ENCODE measurements at regions not wholly inside any gene's neighbourhood (a gene's known extent, or its start where the extent isn't known, plus 50 kb on each side); places are given as distances from the start of the nearest gene placed in this dataset.

DNA sequence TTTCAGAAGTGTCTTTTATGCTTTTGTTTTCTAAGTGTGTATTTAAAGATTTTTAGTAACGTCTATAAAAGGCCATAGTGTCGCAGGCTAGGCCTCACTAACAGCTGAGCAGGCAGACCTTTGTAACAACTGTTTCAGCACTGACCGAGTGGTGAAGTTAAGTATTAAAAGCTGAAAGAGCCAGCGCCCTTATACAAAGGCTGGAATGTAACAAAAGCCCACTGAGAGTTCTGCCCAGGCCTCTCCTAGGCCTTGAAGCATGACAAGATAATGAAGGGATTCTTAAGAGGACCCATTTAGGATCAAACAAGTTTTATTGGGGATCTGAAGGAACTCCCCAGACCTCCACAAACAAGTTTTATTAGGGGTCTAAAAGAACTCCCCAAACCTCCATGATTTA lies 722.5 kb upstream of the PRKX start:
- H3K4me3 ChIP-seq (ENCODE audit: low read depth, low read length, poor library complexity, severe bottlenecking), result no peak overlapping the region
- no peak overlapping the region for H3K4me2 ChIP-seq (ENCODE audit: low read length)
- no peaks in the 10 kb centered on the region for H3K79me2 ChIP-seq (ENCODE audit: insufficient read depth, low read length)
- no peaks in the 10 kb centered on the region for H3K27me3 ChIP-seq (ENCODE audit: insufficient read depth, low read length)
- no peaks in the 10 kb centered on the region for H3F3A ChIP-seq (ENCODE audit: insufficient read depth, low read length)
- H2AFZ ChIP-seq (ENCODE audit: low read length), result no peak overlapping the region
- H4K20me1 ChIP-seq (ENCODE audit: insufficient read depth, low read length), result no peaks in the 10 kb centered on the region
- H3K9me2 ChIP-seq (ENCODE audit: low read depth, low read length), result no peaks in the 10 kb centered on the region
- no peak for TF ChIP-seq EZH2 (IDR thresholded peaks at IDR 0.05; ENCODE audit: borderline replicate concordance, low read length)
- TF ChIP-seq, protein P1, sequence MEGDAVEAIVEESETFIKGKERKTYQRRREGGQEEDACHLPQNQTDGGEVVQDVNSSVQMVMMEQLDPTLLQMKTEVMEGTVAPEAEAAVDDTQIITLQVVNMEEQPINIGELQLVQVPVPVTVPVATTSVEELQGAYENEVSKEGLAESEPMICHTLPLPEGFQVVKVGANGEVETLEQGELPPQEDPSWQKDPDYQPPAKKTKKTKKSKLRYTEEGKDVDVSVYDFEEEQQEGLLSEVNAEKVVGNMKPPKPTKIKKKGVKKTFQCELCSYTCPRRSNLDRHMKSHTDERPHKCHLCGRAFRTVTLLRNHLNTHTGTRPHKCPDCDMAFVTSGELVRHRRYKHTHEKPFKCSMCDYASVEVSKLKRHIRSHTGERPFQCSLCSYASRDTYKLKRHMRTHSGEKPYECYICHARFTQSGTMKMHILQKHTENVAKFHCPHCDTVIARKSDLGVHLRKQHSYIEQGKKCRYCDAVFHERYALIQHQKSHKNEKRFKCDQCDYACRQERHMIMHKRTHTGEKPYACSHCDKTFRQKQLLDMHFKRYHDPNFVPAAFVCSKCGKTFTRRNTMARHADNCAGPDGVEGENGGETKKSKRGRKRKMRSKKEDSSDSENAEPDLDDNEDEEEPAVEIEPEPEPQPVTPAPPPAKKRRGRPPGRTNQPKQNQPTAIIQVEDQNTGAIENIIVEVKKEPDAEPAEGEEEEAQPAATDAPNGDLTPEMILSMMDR (IDR thresholded peaks at IDR 0.05; ENCODE audit: low read length), result no peak
- no peak overlapping the region for H3K27ac ChIP-seq (ENCODE audit: low read depth, low read length, poor library complexity, severe bottlenecking)
- H3K9ac ChIP-seq (ENCODE audit: low read length), result no peak overlapping the region
- no peaks in the 10 kb centered on the region for H3K9me3 ChIP-seq (ENCODE audit: low read length)
- no peaks in the 10 kb centered on the region for H3K36me3 ChIP-seq (ENCODE audit: insufficient read depth, low read length)
- no peaks in the 10 kb centered on the region for H3K4me1 ChIP-seq (ENCODE audit: insufficient read depth, low read length, severe bottlenecking)

DNA sequence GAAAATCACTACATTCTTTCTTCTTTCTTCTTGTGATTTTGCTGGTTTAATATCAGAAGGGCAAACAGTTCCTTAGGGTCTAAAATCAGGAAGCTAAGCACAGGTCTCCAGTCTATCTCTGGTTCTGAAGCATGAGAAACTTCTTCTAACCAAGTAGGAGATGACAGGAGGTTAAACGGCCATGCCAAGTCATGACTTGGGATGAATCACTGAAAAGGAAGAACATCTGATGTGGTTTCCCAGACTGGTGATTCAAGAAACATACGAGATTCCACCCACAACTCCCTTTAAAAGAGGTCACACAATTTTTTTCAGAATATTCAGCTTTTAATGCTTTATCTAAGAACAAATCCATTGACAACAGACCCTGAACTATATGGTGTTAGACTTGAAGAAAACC lies 684.0 kb upstream of the PRKX start:
- no peaks in the 10 kb centered on the region for H3K9me2 ChIP-seq (ENCODE audit: low read depth, low read length)
- H3F3A ChIP-seq (ENCODE audit: insufficient read depth, low read length), result no peaks in the 10 kb centered on the region
- H3K4me3 ChIP-seq (ENCODE audit: low read depth, low read length, poor library complexity, severe bottlenecking), result no peak overlapping the region
- no peaks in the 10 kb centered on the region for H3K9me3 ChIP-seq (ENCODE audit: low read length)
- no peak overlapping the region for H2AFZ ChIP-seq (ENCODE audit: low read length)
- H3K4me2 ChIP-seq (ENCODE audit: low read length), result no peak overlapping the region
- H3K9ac ChIP-seq (ENCODE audit: low read length), result no peak overlapping the region
- H3K36me3 ChIP-seq (ENCODE audit: insufficient read depth, low read length), result no peaks in the 10 kb centered on the region
- H3K4me1 ChIP-seq (ENCODE audit: insufficient read depth, low read length, severe bottlenecking), result no peaks in the 10 kb centered on the region
- TF ChIP-seq, protein P1 (IDR thresholded peaks at IDR 0.05; ENCODE audit: low read length), result no peak
- TF ChIP-seq EZH2 (IDR thresholded peaks at IDR 0.05; ENCODE audit: borderline replicate concordance, low read length), result no peak
- H3K27ac ChIP-seq (ENCODE audit: low read depth, low read length, poor library complexity, severe bottlenecking), result no peak overlapping the region
- no peaks in the 10 kb centered on the region for H4K20me1 ChIP-seq (ENCODE audit: insufficient read depth, low read length)
- H3K79me2 ChIP-seq (ENCODE audit: insufficient read depth, low read length), result no peaks in the 10 kb centered on the region
- H3K27me3 ChIP-seq (ENCODE audit: insufficient read depth, low read length), result no peaks in the 10 kb centered on the region

DNA sequence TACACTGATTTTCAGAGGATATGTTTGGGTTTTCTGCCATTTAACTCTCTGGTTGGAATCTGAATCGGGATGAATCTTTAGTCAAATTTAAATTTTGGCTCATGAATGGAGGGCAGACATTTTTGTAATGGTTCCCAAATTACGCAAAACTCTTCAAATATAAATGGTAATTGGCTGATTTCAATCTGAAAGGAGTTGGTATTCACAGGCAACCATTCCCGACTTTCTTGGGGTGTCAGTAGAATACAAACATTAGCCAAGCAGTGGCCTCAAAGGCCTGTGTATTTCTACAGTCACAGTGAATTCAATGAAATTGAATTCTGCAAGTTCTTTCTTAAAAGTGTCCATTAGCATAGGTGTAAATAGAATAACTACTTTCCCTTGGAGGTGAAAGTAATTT lies 668.8 kb upstream of the PRKX start:
- Histone ChIP-seq H3K9me2 (ENCODE audit: low read depth, low read length) (no peaks in the 10 kb centered on the region), H3K36me3 (ENCODE audit: insufficient read depth, low read length) (no peaks in the 10 kb centered on the region), H4K20me1 (ENCODE audit: insufficient read depth, low read length) (no peaks in the 10 kb centered on the region), H3K9me3 (ENCODE audit: low read length) (no peaks in the 10 kb centered on the region), H3K27me3 (ENCODE audit: insufficient read depth, low read length) (no peaks in the 10 kb centered on the region), H2AFZ (ENCODE audit: low read length) (no peak overlapping the region), H3K4me1 (ENCODE audit: insufficient read depth, low read length, severe bottlenecking) (no peaks in the 10 kb centered on the region), H3K4me2 (ENCODE audit: low read length) (no peak overlapping the region), H3K27ac (ENCODE audit: low read depth, low read length, poor library complexity, severe bottlenecking) (no peak overlapping the region), H3F3A (ENCODE audit: insufficient read depth, low read length) (no peaks in the 10 kb centered on the region), H3K9ac (ENCODE audit: low read length) (no peak overlapping the region), H3K79me2 (ENCODE audit: insufficient read depth, low read length) (no peaks in the 10 kb centered on the region), H3K4me3 (ENCODE audit: low read depth, low read length, poor library complexity, severe bottlenecking) (no peak overlapping the region)
- no peak for TF ChIP-seq EZH2 (IDR thresholded peaks at IDR 0.05; ENCODE audit: borderline replicate concordance, low read length)
- TF ChIP-seq, protein P1 (IDR thresholded peaks at IDR 0.05; ENCODE audit: low read length), result no peak

Measured in OCI-LY1 (cell line).